IPS-15b (cell line): ENCODE measurements at regions not wholly inside any gene's neighbourhood (a gene's known extent, or its start where the extent isn't known, plus 50 kb on each side); places are given as distances from the start of the nearest gene placed in this dataset.

Experiments used
- H3K27me3 ChIP-seq: one replicate; pipeline ENCODE4 v1.6.1; 2013; ENCODE audit warnings: low read length; ENCODE audit not compliant: control insufficient read depth, insufficient read depth
- H3K36me3 ChIP-seq: one replicate; pipeline ENCODE4 v1.6.1; 2013; ENCODE audit warnings: low read length; ENCODE audit not compliant: control insufficient read depth, insufficient read depth
- H3K4me1 ChIP-seq: one replicate; pipeline ENCODE4 v1.6.1; 2013; ENCODE audit warnings: mild to moderate bottlenecking, low read length; ENCODE audit not compliant: control insufficient read depth, insufficient read depth
- H3K4me3 ChIP-seq: one replicate; pipeline ENCODE4 v1.5.1; 2013; ENCODE audit warnings: low read depth, low read length
- H3K9ac ChIP-seq: one replicate; pipeline ENCODE4 v1.6.1; 2013; ENCODE audit warnings: low read depth, mild to moderate bottlenecking, low read length
- H3K9me3 ChIP-seq: one replicate; pipeline ENCODE4 v1.6.1; 2013; ENCODE audit warnings: mild to moderate bottlenecking, low read length; ENCODE audit not compliant: control insufficient read depth, insufficient read depth

GRCh38 chr10:9636216-9636615, 1381.5 kb upstream of the CELF2 start:
- Histone ChIP-seq H3K9me3 (no peaks in the 10 kb centered on the region), H3K27me3 (no peaks in the 10 kb centered on the region), H3K9ac (no peak overlapping the region), H3K4me1 (no peaks in the 10 kb centered on the region), H3K4me3 (no peak overlapping the region), H3K36me3 (no peaks in the 10 kb centered on the region)

DNA sequence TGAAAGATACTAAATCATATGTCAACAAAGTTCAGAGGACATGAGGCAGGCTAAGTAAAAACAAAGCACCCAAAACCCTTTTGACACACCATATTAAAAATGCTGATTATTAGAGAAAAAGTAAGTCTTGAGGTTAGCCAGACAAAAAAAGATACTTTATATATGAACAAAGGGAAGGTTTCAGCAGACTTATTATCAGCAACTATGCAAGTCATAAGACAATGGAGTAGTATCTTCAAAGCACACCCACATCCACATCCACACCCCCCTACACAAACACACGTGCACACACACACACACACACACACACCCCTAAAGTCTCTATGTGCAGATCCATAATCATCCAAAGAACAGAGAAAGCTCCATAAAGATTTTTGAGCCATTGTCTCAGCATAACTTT, 1373.9 kb upstream of the CELF2 start:
- Histone ChIP-seq H3K9me3 (peaks cover 8% of the 10 kb centered on the region), H3K4me1 (no peaks in the 10 kb centered on the region), H3K4me3 (no peak overlapping the region), H3K27me3 (no peaks in the 10 kb centered on the region), H3K9ac (no peak overlapping the region), H3K36me3 (no peaks in the 10 kb centered on the region)

- Histone ChIP-seq H3K36me3 (no peaks in the 10 kb centered on the region), H3K9me3 (peaks cover 8% of the 10 kb centered on the region)
Measured at GRCh38 chr10:9645404-9645803, 1372.3 kb upstream of the CELF2 start.

GRCh38 chr10:9645928-9646600, 1371.6 kb upstream of the CELF2 start:
- Histone ChIP-seq H3K4me1 (no peaks in the 10 kb centered on the region), H3K9me3 (peaks cover 8% of the 10 kb centered on the region), H3K27me3 (no peaks in the 10 kb centered on the region), H3K9ac (no peak overlapping the region), H3K4me3 (no peak overlapping the region), H3K36me3 (no peaks in the 10 kb centered on the region)

More at GRCh38 chr10:9645404-9645803, 1372.3 kb upstream of the CELF2 start:
- no peaks in the 10 kb centered on the region for H3K4me1 ChIP-seq
- no peak overlapping the region for H3K9ac ChIP-seq
- H3K4me3 ChIP-seq: no peak overlapping the region
- no peaks in the 10 kb centered on the region for H3K27me3 ChIP-seq

DNA sequence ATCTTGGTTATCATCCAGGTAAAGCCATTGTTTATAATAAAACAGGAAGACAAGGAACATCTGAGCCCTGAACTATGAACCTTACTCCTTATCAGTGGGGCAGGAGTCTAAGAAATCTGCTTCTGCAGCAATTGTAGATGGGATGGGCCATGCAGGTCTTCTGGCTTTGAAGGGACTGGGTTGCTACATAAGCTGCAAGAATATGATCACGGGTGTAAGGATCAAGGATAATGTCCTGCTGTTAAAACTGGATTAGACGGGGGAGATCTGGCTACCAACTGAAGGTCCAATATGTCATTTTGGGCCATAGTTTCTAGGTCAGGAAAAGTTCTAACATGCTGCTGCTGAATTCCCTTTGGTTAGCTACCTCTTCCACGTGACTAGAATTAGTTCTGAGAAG, 1363.4 kb upstream of the CELF2 start:
- H3K4me3 ChIP-seq: no peak overlapping the region
- H3K36me3 ChIP-seq: no peaks in the 10 kb centered on the region
- no peaks in the 10 kb centered on the region for H3K9me3 ChIP-seq
- H3K27me3 ChIP-seq: no peaks in the 10 kb centered on the region
- H3K9ac ChIP-seq: no peak overlapping the region
- H3K4me1 ChIP-seq: no peaks in the 10 kb centered on the region

DNA sequence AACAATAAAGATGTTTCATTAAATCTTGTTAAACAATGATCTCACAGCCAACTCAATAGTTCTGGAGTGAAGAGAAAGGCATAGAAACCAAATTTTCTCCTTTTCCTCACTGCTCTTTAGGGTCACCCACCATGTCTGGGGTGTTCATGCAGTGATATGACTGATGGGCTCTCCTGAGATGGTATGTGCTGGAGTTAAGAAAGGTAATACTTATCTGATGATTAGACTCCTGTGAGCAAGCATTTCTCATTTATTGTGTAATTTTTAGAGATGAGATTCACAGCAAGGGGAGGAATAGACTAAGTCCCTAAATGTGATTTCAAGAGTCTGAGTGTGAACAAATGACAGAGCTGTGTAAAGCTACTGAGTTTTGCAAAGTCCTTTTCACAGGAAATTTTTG, 1361.3 kb upstream of the CELF2 start:
- Histone ChIP-seq H3K27me3 (no peaks in the 10 kb centered on the region), H3K36me3 (no peaks in the 10 kb centered on the region), H3K4me3 (no peak overlapping the region), H3K9ac (no peak overlapping the region), H3K9me3 (no peaks in the 10 kb centered on the region), H3K4me1 (no peaks in the 10 kb centered on the region)

DNA sequence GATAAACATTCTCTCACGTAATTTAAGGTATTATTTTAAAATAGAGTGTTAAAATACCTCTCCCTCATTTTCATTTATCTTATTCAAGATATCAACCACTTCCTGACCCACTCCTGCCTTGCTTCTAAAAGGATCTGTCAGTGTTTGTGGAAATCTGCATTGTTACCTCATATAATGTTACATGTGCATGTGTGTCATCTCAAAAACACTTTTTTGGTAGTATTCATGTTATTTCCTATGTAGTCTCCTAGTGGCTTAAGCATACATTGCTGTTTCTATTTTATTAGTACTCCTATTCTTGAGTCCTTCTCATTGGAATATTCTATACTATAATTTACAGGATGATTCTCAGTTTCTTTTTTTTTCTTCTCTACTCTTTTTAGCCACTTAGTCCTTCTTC, 1360.7 kb upstream of the CELF2 start:
- Histone ChIP-seq H3K9ac (no peak overlapping the region), H3K4me3 (no peak overlapping the region), H3K9me3 (no peaks in the 10 kb centered on the region), H3K4me1 (no peaks in the 10 kb centered on the region), H3K36me3 (no peaks in the 10 kb centered on the region), H3K27me3 (no peaks in the 10 kb centered on the region)

- Histone ChIP-seq H3K4me3 (no peak overlapping the region), H3K9ac (no peak overlapping the region), H3K9me3 (no peaks in the 10 kb centered on the region), H3K4me1 (no peaks in the 10 kb centered on the region), H3K36me3 (no peaks in the 10 kb centered on the region), H3K27me3 (no peaks in the 10 kb centered on the region)
Measured at GRCh38 chr10:9657530-9657929, 1360.1 kb upstream of the CELF2 start.

- Histone ChIP-seq H3K4me3 (no peak overlapping the region), H3K9ac (no peak overlapping the region), H3K27me3 (no peaks in the 10 kb centered on the region), H3K4me1 (no peaks in the 10 kb centered on the region), H3K36me3 (no peaks in the 10 kb centered on the region), H3K9me3 (no peaks in the 10 kb centered on the region)
Measured at GRCh38 chr10:9668411-9668810, 1349.3 kb upstream of the CELF2 start.

DNA sequence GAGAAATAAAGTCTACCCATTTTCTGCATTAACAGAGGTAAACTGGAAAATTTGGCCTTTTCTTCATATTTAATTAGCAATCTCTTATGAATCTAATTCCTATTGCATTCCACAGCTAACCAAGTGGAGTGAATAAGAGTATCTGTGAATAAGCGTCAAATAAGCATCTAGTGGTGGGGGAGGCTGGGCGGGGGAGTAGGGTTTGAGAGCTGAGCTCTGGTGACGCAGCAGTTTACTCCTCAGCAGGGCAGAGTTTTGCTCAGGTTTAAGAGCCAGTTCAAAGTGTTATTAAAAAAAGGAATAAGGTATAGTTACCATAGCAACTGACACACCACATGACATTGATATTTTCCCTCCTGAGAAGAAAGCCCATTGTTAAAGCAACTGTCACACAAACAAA, 1346.8 kb upstream of the CELF2 start:
- Histone ChIP-seq H3K36me3 (no peaks in the 10 kb centered on the region), H3K9me3 (no peaks in the 10 kb centered on the region), H3K4me3 (no peak overlapping the region), H3K9ac (no peak overlapping the region), H3K4me1 (no peaks in the 10 kb centered on the region), H3K27me3 (no peaks in the 10 kb centered on the region)

GRCh38 chr10:9681655-9682054, 1336.0 kb upstream of the CELF2 start:
- H3K9ac ChIP-seq: no peak overlapping the region
- H3K27me3 ChIP-seq: no peaks in the 10 kb centered on the region
- H3K4me1 ChIP-seq: no peaks in the 10 kb centered on the region

GRCh38 chr10:9682802-9683201, 1334.9 kb upstream of the CELF2 start:
- Histone ChIP-seq H3K4me3 (no peak overlapping the region), H3K27me3 (no peaks in the 10 kb centered on the region), H3K36me3 (no peaks in the 10 kb centered on the region), H3K4me1 (no peaks in the 10 kb centered on the region), H3K9ac (no peak overlapping the region), H3K9me3 (peaks cover 3% of the 10 kb centered on the region)

More at GRCh38 chr10:9681655-9682054, 1336.0 kb upstream of the CELF2 start:
- Histone ChIP-seq H3K36me3 (no peaks in the 10 kb centered on the region), H3K9me3 (peaks cover 3% of the 10 kb centered on the region), H3K4me3 (no peak overlapping the region)
